ENCODE measurements at regions not wholly inside any gene's neighbourhood (a gene's known extent, or its start where the extent isn't known, plus 50 kb on each side); places are given as distances from the start of the nearest gene placed in this dataset.
A peak's percentile ranks its signal among the peaks of the same experiment; 100 is the strongest.

DNA sequence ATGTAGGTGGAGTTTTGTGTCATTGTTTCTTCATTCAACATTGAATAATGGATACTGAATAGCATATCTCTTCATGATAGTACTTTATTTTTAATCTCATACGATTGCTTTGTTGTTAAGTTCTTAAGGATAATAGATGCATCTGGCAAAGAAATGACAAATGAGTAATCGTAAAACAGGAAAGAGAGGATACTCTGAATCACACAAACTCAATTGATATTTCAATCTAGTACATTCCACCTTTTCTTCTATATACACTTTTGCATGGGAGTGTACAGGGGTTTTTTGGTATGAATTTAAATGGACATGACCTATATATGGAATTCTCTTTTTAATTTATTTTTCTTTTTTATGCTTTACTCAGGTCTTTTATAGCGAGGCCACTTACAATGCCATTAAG, 186.9 kb upstream of the STK26 start:
- DNase-seq (no peak), ATAC-seq (no peak)
- peaks cover 0 to 26% of the 10 kb centered on the region in 2 donors for H3K27me3 ChIP-seq
- no peak overlapping the region for H3K4me3 ChIP-seq
- intact Hi-C loops (cut with DNase I), result no loop called here
- no peak overlapping the region for H3K27ac ChIP-seq
- TF ChIP-seq CTCF (IDR thresholded peaks at IDR 0.05), result no peak
- H3K9me3 ChIP-seq, result no peaks in the 10 kb centered on the region
- no peaks in the 10 kb centered on the region for H3K4me1 ChIP-seq
- no peaks in the 10 kb centered on the region for H3K36me3 ChIP-seq

DNA sequence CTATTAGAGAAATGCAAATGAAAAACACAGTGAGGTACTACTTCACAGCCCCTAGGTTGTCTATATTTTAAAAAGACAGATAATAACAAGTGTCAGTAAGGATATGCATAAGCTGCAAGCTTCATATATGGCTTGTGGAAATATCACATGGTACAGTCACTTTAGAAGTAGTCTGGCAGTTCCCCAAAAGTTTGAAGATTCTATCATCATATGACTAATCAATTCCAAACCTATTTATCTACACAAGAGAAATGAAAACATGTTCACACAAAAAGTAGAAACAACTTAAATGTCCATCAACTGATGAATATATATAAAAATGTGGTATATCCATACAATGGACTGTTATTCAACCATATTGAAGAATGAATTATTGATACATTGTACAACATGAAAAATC, 185.8 kb upstream of the STK26 start:
- Histone ChIP-seq H3K36me3 (no peaks in the 10 kb centered on the region), H3K27ac (no peak overlapping the region), H3K9me3 (no peaks in the 10 kb centered on the region), H3K27me3 (peaks cover 0 to 26% of the 10 kb centered on the region in 2 donors), H3K4me3 (no peak overlapping the region), H3K4me1 (no peaks in the 10 kb centered on the region)
- TF ChIP-seq CTCF (IDR thresholded peaks at IDR 0.05), result no peak
- DNase-seq (no peak), ATAC-seq (no peak)
- intact Hi-C loops (cut with DNase I), result no loop called here

DNA sequence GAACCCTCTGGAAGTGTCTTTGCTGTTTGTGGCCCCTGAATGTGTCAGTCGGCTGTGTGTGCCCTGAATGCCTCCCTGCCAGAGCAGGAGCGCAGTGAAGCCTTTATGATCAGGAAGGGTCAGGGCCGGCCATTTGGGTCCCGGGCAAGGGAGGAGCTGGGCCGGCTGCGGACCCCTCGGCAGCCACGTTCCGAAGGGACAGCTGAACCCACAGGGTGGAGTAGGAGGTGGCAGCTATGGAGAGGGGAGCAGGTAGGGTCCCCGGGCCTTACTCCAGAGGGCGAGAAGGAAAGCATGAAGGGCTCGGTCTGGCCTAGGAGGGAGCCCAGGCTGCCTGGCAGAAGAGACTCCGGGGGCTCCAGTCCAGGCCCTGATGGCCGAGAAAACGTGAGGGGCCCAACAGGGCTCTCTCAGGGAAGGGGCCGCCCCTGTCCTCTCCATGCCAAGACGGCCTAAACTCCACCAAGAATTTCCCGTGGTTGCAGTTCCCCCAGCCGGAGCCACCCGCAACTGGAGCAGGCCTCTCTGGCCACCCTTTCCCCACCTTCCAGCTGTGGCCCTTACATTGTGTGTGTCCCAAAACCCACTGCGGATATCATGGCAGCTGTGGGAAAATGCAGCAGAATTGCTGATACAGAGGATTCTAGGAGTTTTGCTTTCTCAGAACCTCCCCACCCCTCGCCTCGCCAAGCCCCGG, 182.2 kb upstream of the STK26 start:
- DNase-seq (no peak), ATAC-seq (peak; percentile 15)
- intact Hi-C loops (cut with DNase I), result no loop called here
- H3K4me3 ChIP-seq, result no peak overlapping the region
- no peaks in the 10 kb centered on the region for H3K9me3 ChIP-seq
- H3K27me3 ChIP-seq, result peaks cover 0 to 17% of the 10 kb centered on the region in 2 donors
- no peaks in the 10 kb centered on the region for H3K4me1 ChIP-seq
- no peak for TF ChIP-seq CTCF (IDR thresholded peaks at IDR 0.05)
- H3K27ac ChIP-seq, result no peak overlapping the region
- no peaks in the 10 kb centered on the region for H3K36me3 ChIP-seq

DNA sequence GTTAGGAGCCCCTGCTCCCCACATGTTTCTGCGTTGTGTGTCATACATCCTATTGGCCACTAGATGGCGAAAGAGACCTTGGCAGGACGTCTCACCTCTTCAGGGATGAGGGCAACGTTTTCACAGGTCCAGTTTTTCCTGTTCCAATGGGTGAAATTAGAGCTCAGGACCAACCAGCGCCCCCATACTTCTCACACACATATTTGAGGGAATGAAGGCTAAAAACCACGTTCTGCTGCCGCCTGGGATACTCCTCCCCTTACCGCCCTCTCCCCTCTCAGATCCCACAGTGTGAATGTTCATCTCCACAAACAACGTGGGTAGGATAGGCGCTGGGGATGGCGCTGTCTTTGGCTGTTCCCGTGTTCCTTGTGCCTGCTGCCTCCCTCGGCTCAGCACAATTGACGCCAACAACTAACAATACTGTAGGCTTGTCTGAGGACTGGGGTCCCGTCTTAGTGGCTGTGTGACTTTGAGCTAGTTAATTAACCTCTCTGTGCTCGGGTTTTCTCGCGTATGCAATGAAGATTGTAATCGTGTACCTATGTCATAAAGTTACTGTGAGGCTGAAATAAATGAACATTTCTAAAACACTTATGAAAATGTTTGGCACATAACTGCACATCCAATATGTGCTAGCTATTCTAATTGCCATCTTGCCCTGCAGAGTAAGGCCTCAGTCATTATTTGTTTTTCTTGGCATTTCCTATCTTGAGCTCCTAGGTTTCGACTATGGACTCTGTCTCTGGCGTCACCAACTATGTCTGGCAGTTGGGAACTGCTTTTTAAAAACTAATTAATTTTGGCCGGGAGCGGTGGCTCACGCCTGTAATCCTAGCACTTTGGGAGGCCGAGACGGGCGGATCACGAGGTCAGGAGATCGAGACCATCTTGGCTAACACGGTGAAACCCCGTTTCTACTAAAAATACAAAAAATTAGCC, 181.3 kb upstream of the STK26 start:
- Histone ChIP-seq H3K27ac (no peak overlapping the region), H3K4me1 (no peaks in the 10 kb centered on the region), H3K4me3 (no peak overlapping the region), H3K9me3 (no peaks in the 10 kb centered on the region), H3K27me3 (peaks cover 0 to 14% of the 10 kb centered on the region in 2 donors), H3K36me3 (no peaks in the 10 kb centered on the region)
- ATAC-seq, result peak; percentile 97
- intact Hi-C loops (cut with DNase I), result no loop called here
- DNase-seq, result peak in 2 of 4 donors; percentile 48 to 60
- TF ChIP-seq CTCF (IDR thresholded peaks at IDR 0.05), result peak; percentile 63 to 94

DNA sequence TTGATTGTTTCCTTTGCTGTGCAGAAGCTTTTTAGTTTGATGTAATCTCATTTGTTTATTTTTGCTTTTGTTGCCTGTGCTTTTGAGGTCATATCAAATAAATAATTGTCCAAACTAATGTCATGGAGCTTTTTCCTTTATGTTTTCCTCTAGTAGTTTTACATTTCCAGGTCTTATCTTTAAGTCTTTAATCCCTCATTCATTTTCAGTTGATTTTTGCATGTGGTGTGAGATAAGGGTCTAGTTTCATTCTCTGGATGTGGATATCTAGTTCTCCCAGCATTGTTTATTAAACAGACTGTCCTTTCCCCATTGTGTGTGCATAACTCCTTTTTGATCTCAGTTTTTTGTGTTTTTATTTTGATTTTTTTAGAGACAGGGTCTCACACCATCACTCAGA, 179.1 kb upstream of the STK26 start:
- H3K4me1 ChIP-seq, result no peaks in the 10 kb centered on the region
- ATAC-seq (no peak), DNase-seq (no peak)
- no peaks in the 10 kb centered on the region for H3K9me3 ChIP-seq
- H3K27me3 ChIP-seq, result peaks cover 0 to 9% of the 10 kb centered on the region in 2 donors
- H3K27ac ChIP-seq, result no peak overlapping the region
- intact Hi-C loops (cut with DNase I), result no loop called here
- H3K36me3 ChIP-seq, result no peaks in the 10 kb centered on the region
- H3K4me3 ChIP-seq, result no peak overlapping the region
- TF ChIP-seq CTCF (IDR thresholded peaks at IDR 0.05), result no peak
